ENCODE measurements at regions not wholly inside any gene's neighbourhood (a gene's known extent, or its start where the extent isn't known, plus 50 kb on each side); places are given as distances from the start of the nearest gene placed in this dataset.
"Not testable (repeated sequence)": the region's sequence is repeated elsewhere in the genome, so short reads cannot be mapped to it uniquely, and the experiment has no call there.

DNA sequence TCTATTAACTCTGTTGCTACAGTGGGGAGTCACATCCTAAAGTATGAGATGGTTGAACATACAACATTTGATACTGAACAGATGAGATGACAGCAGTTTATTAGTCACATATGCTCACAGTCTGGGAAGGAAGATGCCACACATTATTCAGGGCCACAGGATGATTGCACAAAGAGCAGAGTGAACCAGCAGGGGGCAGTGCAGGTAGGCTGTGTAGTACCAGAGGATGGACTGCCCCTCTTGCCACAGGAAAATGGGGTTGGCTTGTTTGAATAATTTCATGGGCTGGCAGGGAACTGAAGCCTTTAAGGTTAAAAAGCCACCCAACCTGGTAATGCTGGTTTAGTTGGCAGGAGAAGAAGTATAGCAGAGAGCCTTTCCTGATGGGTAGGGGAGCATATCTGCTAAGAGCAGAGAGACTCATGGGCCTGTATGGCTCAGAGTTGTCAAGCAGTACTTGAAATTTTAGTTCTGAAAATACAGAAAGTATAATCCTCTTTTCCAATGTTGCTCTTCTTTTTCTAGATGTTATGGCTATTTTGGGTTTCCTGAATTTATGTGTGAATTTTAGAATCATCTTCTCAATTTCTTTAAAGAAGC is 180.4 kb upstream of the B3GAT1 start:
- DNase-seq (ENCODE audit: low read depth), result no peak

DNA sequence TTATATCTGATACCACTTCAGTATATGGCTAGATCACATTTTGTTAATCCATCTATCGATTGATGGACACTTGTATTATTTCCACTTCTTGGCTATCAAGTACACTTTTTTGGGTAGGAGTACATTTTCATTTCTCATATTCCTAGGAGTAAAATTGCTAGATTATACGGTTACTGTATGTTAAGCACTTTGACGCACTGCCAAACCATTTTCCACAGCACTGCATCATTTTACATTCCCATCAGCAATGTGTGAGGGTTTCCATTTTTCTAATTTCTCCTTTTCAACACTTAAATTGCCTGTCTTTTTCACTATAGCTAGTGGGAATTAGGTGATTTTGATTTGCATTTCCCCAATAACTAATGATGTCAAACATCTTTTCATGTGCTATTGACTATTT is 179.3 kb upstream of the B3GAT1 start:
- DNase-seq (ENCODE audit: low read depth), result no peak

DNA sequence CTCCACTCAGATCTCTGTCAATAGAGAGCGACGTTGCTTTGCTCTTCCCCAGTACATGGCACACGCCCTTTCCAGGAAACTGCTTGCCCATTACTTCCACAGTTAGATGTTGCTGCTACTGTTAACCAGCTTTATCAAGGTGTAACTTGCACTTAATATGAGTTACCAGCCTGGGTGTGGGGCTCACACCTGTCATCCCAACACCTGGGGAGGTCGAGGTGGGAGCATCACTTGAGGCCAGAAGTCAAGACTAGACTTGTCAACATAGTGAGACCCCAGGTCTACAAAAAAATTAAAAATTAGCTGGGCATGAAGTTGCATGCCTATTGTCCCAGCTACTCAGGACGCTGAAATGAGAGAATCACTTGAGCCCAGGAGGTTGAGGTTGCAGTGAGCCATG is 177.1 kb upstream of the B3GAT1 start:
- no peak for DNase-seq (ENCODE audit: low read depth)

DNA sequence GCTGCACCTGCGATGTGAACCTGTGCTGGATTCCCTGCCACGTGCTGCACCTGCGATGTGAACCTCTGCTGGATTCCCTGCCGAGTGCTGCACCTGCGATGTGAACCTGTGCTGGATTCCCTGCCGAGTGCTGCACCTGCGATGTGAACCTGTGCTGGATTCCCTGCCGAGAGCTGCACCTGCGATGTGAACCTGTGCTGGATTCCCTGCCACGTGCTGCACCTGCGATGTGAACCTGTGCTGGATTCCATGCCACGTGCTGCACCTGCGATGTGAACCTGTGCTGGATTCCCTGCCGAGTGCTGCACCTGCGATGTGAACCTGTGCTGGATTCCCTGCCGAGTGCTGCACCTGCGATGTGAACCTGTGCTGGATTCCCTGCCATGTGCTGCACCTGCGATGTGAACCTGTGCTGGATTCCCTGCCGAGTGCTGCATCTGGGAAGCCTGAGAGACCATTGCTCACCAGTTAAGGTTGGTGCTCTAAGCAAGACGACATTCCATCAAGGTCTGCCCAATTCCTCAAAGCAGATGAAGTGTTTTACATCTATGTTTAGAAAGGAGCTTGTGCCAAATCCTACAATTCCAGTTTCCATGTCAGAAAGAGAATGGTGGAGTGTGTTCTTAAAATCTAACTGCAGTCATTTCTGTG is 176.5 kb upstream of the B3GAT1 start:
- not testable (repeated sequence) for DNase-seq (ENCODE audit: low read depth)

DNA sequence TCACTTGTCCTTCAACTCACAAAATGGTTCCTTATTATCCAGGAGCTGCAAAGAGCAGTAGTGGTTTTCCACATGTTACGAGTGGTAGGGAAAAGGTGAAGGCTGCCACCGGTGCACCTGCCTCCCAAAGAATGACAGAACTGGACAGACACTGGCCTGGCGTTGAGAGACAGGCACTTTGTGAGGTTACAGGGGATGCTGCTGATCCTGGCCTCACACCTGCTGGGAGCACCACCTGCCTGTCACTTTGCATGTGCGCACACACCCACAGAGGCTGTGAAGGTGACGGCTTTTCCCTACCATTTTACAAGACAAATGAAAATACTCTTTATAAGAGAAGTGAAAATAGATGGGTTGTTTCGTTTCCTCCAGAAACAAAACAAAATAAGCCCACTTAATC is 175.3 kb upstream of the B3GAT1 start:
- DNase-seq (ENCODE audit: low read depth), result no peak

DNA sequence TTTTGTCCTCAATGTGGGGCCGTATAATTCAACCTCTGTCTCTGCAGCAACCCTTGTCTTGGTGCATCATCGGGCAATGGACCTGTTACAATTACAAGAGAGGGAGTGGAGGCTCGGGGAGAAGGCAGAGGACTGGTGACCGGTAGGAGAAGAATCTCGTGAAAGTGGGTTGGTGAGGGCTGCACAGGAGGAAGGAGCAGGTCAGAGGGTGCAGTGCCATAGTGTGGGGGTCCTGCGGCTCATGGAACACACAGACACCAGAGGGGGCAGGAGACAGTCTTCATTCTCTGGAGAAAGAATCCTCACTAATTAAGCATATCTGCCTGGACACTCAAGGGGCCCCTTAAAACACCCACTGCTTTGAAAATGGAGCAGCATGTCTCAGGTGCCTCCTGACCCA is 174.7 kb upstream of the B3GAT1 start:
- no peak for DNase-seq (ENCODE audit: low read depth)

DNA sequence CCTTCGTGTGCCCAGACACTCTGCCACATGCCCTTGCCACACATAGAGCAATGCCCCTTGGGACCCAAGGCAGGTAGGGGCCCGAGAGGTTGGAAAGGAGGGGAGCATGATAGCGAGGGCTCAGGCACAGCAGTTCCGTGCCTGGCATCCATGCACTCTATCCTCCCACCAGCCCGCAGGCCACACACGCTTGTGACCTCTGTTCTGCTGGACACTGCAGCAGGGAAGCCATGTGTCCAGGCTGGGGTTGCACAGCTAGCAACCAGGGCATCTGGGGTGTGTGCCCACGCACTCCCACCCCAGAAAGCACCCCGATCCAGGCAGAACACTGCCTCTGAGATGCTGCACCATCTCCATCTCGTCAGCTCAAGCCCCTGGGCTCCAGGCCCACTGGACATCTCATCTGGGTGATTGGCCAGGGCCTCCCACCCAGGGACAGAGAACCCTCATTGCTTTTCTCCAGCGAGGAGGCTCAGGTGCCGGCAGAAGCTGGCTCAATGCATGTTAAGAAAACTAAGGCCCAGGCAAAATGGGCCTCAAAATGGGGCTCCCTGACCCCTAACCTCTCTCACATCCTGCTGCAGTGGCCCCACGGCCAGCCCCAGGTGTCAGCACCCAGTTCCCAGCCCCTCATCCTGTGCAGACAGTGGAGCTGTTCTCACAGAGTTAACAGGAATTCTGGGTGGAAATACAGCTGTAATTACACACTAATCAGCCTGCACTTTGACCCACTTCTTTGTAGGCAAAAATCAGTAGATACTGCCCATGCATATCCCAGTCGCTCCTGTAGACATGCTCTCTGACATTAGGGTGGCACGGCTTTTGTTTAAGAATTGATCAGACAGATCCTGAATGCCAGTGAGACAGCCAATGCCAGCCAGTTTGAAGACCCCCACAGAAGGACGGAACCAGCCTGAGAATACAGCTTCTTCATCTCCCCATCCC is 173.9 kb upstream of the B3GAT1 start:
- DNase-seq (ENCODE audit: low read depth), result no peak

DNA sequence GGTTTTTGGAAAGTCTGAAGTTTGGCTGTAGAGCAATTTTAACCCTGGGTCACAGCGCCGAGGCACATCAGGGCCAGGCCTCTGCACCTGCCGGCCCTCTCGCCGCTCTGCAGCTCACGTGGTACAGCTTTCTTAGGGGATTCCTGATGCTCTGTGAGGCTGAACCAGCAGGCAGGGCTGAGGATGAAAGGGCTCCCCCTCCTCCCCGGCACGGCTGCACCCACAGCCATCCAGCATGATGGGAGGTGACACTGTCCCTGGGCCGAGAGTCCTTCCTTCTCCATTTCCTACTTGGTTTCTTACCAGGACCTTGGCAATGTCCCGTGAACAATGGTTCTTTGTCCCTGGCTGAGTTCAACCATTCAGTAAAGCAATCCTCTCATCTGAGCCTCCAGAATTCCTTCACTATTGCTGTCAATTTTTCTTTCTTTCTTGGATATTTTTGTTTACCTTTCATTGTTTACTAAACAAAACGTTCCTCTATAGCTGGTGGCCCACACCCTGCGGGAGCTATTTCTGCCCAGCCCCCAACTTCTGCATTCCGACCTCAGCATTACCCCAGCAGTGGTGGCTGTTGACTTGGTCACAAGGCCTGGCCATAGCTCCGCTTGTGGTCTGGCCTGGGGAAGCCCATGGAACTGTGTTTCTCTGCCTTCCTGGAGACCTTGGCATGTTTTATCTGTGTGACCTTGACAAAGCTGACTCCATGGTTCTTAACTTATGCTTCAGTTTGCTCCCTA is 172.8 kb upstream of the B3GAT1 start:
- DNase-seq (ENCODE audit: low read depth), result no peak

DNA sequence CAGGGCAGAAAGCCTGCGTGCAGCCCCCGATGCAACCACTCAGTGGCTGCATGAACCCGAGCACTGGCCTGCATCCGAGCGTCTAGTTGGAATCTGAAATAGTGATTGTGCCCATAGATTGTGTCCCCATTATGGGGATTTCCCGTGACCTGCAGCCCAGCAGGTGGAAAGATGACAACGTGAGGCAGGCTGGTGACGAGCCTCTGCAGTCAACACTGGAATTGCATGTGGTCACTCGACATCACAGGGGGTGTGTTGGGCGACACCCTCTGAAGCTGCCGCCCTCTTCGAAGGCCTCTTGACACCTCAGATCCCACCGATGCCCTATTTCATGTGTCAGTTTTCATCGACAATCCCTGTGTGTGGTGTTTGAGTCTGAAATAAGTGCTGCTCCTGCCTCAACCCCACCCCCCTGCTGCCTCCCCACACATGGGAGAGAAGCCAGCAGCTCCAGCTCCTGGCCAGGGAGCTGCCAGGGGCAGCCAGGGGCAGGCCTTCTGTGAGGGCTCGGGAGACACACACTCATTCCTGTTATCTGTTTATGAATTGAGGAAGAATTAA is 172.0 kb upstream of the B3GAT1 start:
- DNase-seq (ENCODE audit: low read depth), result no peak

DNA sequence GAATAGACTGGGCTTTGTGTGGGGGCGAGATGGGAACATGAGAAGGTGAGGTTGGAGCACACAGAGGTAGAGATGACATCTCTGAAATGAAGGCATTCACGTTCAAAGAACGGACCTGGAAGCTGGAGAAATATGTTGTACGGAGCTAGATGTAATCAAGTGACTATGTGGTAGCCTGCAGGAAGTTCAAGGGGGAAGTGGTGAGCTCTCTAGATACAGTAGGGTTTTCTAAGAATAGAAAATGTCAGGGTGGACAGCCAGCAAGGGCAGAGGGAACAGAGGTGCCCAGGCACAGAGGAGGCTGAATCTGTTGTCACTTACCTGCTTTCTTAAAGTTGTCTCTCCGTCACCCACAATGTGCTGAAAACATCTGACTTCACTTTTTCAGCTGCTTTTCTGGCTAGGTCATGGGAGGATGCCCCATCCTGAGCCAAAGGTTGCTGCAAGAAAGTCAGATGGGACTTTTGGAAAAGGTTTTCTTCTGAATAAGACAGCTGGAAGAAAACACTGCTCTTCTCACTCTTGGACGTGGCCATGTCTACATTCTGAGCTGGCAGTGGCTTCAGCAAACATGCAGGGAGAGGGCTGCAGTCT is 171.5 kb upstream of the B3GAT1 start:
- no peak for DNase-seq (ENCODE audit: low read depth)

DNA sequence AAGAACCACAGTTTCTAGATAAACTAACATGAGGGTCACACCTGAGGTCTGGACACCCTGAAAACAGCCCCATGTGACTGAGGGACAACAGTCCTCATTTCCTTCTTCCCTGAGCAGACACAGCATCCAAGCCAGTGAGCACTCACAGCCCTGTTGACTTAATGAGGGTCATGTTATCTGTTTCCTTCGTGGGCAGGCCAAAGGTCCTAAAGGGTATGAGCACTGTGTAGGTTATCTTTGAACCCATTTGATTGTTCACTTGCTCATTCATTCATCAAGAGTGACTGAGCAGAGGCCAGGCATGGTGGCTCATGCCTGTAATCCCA is 170.7 kb upstream of the B3GAT1 start:
- DNase-seq (ENCODE audit: low read depth), result no peak

DNA sequence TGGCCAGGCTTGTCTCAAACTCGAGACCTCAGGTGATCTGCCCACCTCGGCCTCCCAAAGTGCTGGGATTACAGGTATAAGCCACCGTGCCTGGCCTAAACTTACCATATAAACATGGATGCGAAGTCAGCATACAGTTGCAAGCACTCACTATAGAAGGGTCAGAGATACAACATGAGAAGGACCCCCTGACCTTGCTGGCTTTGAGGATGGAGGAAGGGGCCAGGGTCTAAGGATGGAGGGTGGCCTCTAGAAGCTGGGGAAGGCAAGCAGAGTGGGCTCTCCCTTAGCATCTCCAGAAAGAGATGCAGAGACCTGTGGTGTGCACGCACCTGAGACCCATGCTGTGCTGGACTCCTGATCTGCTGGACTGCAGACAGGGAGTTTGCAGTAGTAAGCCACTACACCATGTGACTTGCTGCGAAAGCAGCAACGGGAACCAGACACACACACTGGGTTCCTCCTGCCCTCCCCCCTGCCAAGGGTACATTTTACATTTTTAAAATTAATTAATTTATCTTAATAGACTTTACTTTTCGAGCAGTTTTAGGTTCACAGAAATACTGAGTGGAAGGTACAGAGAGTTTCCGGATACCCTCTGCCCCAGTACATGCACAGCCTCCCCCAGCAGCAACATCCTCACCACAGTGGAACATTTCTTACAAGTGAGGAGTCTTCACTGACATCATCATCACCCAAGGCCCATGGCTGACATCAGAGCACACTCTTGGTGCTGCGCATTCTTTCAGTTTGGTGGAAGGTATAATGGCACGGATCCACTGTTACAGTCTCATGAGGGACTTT is 170.1 kb upstream of the B3GAT1 start:
- DNase-seq (ENCODE audit: low read depth), result no peak

DNA sequence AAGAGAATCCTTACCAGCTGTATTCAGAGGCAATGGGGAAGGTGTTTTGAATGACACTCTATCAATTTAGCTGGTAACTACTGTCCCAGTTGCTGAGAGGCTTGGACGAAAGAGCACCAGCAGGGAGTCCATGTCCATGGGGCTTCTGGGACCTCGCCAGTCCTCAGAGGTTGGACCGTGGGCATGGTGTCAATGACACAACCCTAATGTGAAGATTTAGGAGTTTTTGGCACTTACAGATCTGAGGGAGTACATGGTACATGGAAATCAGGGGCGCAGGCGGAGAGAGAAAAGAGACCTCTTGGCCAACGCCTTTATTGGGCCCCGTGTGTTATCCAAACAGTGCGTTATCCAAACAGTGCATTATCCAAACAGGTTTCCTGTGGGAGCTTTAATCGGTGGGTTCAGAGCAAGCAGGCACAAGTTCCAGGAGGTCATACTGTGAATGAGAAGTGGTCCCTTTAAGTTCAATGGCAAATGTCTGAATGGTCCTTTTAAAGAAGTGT is 169.1 kb upstream of the B3GAT1 start:
- DNase-seq (ENCODE audit: low read depth), result no peak

DNA sequence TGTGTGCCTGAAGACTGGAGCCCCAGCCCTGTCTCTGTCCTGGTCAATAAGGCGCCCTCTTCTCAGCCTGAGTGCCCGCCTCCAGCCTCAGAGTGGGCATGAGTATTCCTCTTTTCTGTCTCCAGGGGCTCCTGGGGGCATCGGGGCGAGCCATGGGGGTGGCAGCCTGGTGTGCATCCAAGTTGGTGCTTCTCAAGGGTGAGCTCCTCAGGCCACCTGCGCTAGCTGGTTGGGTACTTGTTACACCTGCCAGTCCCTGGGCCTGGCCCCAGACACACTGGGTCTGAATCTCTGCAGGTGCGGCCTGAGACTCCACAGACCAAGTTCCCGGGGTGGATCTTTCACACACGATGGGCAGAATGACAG is 168.6 kb upstream of the B3GAT1 start:
- no peak for DNase-seq (ENCODE audit: low read depth)

DNA sequence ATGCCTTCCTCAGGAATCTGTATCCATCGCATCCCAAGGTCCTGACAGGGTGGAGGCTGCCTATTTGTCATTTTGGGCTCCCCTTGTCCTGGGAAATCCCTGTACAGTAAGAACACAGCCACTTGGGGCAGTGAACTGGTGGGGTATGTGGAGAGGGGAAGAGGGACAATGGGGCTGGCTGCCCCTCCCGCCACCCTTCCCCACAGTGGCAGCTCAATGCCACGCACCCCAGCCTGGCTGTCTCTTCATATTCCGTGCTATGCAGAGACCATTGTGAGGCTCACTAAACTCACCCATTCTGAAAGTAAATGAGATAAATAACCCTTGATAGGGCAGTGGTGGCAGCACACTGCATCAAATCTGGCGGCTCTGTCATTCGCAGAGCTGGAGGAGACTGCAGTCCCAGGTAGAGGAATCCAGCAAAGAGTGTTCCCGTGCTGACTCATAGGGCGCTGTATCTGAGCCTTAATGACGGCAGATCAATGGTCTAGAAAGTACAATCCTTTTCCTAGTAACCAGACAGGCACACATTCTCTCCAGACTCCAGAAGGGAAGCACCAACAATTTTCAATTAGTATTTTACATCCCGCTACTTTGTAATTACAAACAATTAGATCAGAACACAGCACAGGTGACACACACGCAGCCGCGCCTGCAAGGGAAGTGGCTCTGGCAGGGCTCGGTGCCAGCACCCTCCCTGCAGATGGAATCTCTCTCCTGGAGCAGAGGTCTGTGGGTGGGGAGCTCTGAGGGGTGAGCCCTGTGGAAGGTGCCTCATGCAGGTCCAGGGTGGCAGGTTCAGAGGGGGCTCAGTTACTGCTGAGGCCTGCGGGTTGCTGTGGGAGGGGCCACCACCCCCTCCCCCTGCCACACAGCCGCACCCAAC is 167.9 kb upstream of the B3GAT1 start:
- no peak for DNase-seq (ENCODE audit: low read depth)

DNA sequence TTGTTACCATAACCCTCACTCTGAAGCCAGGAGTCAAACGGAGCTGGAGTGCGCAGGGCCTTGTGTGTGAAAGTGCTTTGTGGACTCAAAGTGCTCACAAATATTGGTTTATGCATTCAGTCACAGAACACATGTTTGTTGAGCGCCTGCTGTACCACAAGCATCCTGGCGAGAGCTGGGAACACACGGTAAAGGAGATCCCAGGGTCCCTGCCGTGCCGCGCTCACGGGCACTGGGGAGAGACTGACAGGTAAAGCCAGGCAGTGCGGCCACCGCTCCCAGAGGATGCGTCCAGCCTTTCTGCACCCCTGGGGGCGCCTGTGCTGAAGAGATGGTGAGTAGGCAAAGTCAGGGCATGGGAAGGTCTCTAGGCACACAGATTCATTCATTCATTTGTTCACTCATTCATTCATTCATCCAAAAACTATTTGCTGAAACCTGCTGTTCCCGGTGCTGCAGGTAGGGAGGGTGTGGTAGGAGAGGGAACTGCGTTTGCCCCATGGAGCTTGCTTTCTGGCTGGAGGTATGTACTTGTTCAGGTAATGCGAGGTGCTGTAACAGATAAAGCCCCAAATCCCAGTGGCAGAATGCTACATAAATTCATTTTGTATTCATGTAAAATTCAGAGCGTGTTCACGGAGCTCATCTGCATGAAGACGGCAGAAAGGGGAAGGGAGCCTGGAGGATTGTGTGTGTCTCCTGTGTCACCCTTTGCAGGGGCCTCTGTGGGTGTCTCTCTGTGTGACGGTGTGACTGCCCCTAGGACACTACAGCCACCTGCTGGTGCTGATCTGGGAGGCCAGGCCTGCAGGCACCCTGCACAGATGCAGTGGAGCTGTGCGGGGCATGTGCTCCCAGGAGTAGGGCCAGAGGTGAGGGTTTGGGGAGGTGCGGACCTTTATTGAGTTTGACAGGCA is 167.0 kb upstream of the B3GAT1 start:
- DNase-seq (ENCODE audit: low read depth), result no peak

DNA sequence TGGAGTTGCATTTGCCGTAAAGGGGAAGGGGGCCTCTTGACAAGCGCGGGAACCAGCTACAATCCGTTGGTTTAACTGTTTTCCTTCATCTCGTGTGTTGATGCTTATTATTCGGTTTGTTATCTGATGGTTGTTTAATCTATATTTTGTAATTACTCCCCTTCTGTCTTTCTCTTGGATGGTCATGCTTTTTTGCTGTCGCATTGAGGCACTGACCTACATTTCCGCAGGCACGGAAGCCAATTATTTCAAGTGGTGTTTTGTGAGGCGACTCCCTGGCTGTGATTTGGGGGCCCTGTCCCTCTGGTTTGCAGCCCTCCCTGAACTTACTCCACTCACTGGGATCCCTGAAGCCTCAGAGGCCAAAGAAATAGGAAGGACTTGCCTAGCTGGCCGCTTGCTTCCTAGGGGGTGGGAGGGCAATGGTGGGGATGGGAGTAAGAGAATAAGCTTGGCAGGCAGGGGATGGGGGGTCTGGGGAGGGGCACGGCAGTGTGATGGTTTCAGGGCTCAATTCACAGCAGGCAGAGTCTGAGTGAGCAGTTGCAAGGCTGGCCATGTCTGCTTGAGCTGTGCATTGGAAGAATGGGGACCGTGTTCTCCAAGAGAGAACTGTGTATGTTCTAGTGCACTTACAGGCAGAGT is 165.8 kb upstream of the B3GAT1 start:
- no peak for DNase-seq (ENCODE audit: low read depth)

DNA sequence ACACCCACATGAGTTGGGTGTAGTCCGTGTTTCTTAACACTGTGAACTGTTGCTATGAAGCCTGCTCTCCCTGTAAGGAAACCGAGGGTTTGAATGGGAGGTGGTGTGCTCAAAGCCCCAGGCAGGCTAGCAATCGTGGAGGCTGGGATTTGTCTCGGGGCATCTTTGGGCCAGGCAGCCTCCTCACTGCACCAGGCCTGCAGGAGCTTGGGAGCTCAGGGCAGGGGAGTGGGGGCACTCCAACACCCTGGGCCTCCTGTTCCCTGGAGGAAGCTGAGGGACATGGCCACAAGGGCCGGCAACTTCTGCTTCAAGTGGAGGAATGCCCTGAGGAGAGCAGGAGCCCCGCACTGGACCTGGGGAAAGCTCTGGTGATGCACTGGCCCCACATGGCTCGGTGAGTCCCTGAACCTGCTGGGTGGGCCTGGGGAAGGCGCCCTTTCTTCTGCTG is 164.7 kb upstream of the B3GAT1 start:
- DNase-seq (ENCODE audit: low read depth), result no peak
